HCT116 (cell line): ENCODE measurements at regions not wholly inside any gene's neighbourhood (a gene's known extent, or its start where the extent isn't known, plus 50 kb on each side); places are given as distances from the start of the nearest gene placed in this dataset.

Experiments used
- CBX3 ChIP-seq: IDR thresholded peaks from 2 replicates; pipeline ENCODE4 v1.6.1; 2012; ENCODE audit warnings: low read depth
- CTCF ChIP-seq, 3 experiments: fragments of 200-600 bp in 1 of 3; sonication (generic) in 1 of 3; IDR thresholded peaks in 2 of 3; conservative IDR thresholded peaks in 1 of 3; 2 replicates each; pipeline ENCODE4 v1.5.1; 2012 to 2017; ENCODE audit warnings: low read depth in 2 of 3, low read length in 2 of 3, antibody characterized with exemption in 1 of 3, borderline replicate concordance in 1 of 3, control low read depth in 1 of 3, mild to moderate bottlenecking in 1 of 3, mixed read lengths in 1 of 3, mixed run types in 1 of 3, moderate library complexity in 1 of 3; ENCODE audit not compliant: insufficient read depth in 1 of 3
- EZH2 ChIP-seq: fragments of 200-600 bp; sonication (generic); IDR thresholded peaks from 2 replicates; pipeline ENCODE4 v1.6.1; 2017; ENCODE audit warnings: antibody characterized with exemption, mixed run types
- EZH2phosphoT487 ChIP-seq: fragments of 200-600 bp; IDR thresholded peaks from 2 replicates; pipeline ENCODE4 v1.6.1; 2018; ENCODE audit warnings: antibody characterized with exemption, borderline replicate concordance
- MAX ChIP-seq: IDR thresholded peaks from 2 replicates; pipeline ENCODE4 v1.6.1; 2012
- POLR2A ChIP-seq: IDR thresholded peaks from 2 replicates; pipeline ENCODE4 v1.7.0; 2011; ENCODE audit warnings: borderline replicate concordance; ENCODE audit not compliant: insufficient read depth, insufficient read length; ENCODE audit errors: extremely low read depth
- RAD21 ChIP-seq: IDR thresholded peaks from 2 replicates; pipeline ENCODE4 v1.6.1; 2012; ENCODE audit warnings: low read depth, mild to moderate bottlenecking
- YY1 ChIP-seq: IDR thresholded peaks from 2 replicates; pipeline ENCODE4 v1.6.1; 2011; ENCODE audit warnings: low read length, low read depth, moderate library complexity, mild to moderate bottlenecking; ENCODE audit not compliant: insufficient replicate concordance; ENCODE audit errors: extremely low read depth

GRCh38 chrX:83771664-83772063 lies 89.3 kb upstream of the CYLC1 start:
- no peak for TF ChIP-seq POLR2A
- TF ChIP-seq RAD21: no peak
- no peak for TF ChIP-seq EZH2phosphoT487
- no peak for TF ChIP-seq EZH2
- TF ChIP-seq CTCF (IDR thresholded peaks at IDR 0.05 in 2 of 3, conservative IDR thresholded peaks at IDR 0.05 in 1 of 3; ENCODE audit: borderline replicate concordance in 1 of 3, insufficient read depth in 1 of 3, low read depth in 2 of 3, low read length in 2 of 3): no peak
- TF ChIP-seq MAX: no peak
- no peak for TF ChIP-seq CBX3
- TF ChIP-seq YY1: no peak
